ENCODE measurements at regions not wholly inside any gene's neighbourhood (a gene's known extent, or its start where the extent isn't known, plus 50 kb on each side); places are given as distances from the start of the nearest gene placed in this dataset.

DNA sequence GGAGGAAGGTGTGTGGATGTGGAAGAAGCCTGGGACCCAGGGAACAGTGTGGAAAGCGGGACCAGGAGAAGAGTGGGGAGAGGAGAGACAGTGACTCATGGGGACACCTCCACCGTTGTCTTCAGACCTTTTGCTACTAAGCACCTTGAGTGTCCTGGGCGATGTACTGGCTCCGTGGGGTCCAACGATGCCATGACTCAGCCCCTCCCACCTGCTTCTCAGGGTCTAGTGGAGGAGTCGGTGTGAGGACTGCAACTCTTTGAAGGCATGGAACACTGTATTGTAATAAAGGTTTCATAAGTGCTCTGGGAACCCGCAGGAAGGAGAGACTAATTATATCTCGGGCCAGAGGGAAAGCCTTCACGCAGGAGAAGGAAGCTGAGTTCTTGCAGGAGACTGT is 166.9 kb upstream of the KL start:
- no peaks in the 10 kb centered on the region for H3K36me3 ChIP-seq (replicated peaks)

DNA sequence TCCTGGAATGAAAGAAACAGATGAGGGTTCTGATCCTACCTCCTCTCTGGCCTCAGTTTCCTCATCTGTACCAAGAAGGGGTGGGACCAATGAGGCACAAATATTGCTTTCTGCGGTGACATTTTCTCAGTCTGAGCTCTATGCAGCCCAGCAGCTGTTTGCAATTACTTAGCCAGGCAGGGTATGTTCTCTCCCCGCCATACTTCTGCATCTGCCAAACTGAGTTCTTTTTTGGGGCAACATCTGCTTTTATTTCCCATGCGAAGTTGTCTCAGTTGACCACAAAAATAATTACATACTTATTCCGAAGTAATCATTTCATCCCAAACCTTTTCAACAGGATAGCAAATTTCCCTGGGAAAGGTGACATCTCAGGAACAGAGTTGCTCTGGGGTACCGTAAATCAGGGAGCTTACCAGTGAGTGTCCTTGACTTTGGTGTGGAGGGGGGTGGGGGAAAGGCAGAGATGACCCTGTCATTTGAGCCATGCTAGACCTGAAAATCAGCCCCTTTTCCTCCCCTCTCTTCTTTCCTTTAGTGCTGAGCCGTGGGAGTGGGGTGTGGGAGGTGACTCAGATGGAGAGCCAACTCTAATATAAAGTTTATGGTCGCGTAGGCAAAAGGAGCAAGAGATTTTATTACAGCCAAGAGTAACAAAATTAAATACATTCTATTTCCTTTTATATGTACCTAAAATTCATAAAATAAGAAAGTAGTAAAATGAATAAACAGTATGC is 165.7 kb upstream of the KL start:
- H3K27ac ChIP-seq = no peak overlapping the region
- DNase-seq = no peak
- TF ChIP-seq, protein P1, sequence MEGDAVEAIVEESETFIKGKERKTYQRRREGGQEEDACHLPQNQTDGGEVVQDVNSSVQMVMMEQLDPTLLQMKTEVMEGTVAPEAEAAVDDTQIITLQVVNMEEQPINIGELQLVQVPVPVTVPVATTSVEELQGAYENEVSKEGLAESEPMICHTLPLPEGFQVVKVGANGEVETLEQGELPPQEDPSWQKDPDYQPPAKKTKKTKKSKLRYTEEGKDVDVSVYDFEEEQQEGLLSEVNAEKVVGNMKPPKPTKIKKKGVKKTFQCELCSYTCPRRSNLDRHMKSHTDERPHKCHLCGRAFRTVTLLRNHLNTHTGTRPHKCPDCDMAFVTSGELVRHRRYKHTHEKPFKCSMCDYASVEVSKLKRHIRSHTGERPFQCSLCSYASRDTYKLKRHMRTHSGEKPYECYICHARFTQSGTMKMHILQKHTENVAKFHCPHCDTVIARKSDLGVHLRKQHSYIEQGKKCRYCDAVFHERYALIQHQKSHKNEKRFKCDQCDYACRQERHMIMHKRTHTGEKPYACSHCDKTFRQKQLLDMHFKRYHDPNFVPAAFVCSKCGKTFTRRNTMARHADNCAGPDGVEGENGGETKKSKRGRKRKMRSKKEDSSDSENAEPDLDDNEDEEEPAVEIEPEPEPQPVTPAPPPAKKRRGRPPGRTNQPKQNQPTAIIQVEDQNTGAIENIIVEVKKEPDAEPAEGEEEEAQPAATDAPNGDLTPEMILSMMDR (IDR thresholded peaks at IDR 0.05; ENCODE audit: low read depth, low read length, missing control alignments) = no peak
- H3K27me3 ChIP-seq (replicated peaks) = no peaks in the 10 kb centered on the region
- H3K36me3 ChIP-seq (replicated peaks) = no peaks in the 10 kb centered on the region
- H3K4me3 ChIP-seq (ENCODE audit: low read depth, low read length) = no peak overlapping the region
- in situ Hi-C loops (cut with HindIII; ENCODE audit: low pct_ligation_motif_present, low sequenced_read_pairs) = no loop called here

More for the DNA sequence above, 166.9 kb upstream of the KL start:
- Histone ChIP-seq H3K4me3 (ENCODE audit: low read depth, low read length) (no peak overlapping the region), H3K27me3 (replicated peaks) (no peaks in the 10 kb centered on the region), H3K27ac (no peak overlapping the region)
- TF ChIP-seq, protein P1 (IDR thresholded peaks at IDR 0.05; ENCODE audit: low read depth, low read length, missing control alignments) = no peak
- in situ Hi-C loops (cut with HindIII; ENCODE audit: low pct_ligation_motif_present, low sequenced_read_pairs) = no loop called here
- no peak for DNase-seq

DNA sequence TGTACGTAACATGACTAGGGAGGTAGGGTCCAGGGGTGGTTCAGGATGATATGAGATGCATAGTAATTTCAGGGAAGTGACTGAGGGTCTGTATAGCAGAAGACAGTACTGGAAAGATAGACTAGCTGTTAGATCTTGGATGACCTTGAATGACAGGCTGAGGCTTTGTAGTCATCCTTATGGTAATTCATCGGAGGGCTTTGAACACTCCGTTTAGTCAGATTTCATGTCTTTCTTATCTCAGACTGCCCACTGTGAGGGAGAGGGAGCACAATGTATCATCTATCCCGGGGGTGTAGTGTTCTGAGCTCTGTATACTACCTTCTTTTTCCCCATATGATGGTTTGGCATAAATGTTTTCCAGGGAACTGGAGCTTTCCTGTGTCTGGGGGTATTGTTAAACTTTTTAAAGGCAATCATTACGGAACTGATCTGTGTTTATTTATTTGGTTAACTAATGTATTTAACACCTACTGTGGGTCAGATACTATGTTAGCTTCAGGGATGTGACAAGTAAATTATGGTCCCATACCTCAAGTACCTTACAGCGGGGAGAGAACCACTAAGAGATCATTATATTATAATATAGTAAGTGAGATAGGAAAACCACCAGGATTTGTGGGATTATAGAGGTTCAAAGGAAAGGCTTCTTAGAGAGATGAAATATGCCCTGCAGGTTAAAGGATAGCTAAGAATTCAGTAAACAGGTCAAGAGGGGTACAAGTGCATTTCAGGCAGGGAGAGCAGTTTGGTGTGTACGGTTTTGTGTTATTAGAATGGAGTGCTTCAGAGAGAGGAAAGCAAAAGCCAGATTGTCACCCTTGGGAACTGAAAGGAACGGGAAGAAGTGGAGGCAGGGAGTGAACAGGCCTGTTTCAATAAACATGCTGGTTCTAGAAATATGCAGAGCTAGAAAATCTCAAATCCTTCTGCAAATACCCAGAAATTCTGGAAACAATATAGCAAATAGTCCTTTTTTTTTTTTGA is 164.8 kb upstream of the KL start:
- Histone ChIP-seq H3K4me3 (ENCODE audit: low read depth, low read length) (no peak overlapping the region), H3K27me3 (replicated peaks) (no peaks in the 10 kb centered on the region), H3K27ac (no peak overlapping the region), H3K36me3 (replicated peaks) (no peaks in the 10 kb centered on the region)
- TF ChIP-seq, protein P1 (IDR thresholded peaks at IDR 0.05; ENCODE audit: low read depth, low read length, missing control alignments) = no peak
- DNase-seq = peak; percentile 27
- in situ Hi-C loops (cut with HindIII; ENCODE audit: low pct_ligation_motif_present, low sequenced_read_pairs) = no loop called here

DNA sequence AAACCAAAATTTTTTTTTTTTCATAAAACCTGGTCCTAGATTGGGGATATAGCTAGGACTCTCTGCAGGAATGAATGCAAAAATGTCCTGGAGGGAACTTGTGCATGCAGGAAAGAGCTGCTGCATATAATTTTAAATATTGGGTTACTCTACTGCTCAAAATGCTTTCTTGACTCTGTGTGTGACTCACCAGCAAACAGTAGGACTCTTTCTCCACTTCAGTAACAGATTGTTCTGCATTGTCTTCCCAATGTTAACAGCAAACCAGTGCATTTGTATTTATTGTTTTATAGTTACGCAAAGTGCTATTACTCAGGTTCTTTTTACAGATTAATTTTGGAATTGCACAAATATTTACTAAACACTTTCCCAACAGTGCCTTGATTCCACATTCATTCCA is 163.7 kb upstream of the KL start:
- TF ChIP-seq, protein P1 (IDR thresholded peaks at IDR 0.05; ENCODE audit: low read depth, low read length, missing control alignments) = no peak
- DNase-seq = no peak
- no peaks in the 10 kb centered on the region for H3K36me3 ChIP-seq (replicated peaks)
- in situ Hi-C loops (cut with HindIII; ENCODE audit: low pct_ligation_motif_present, low sequenced_read_pairs) = no loop called here
- H3K27ac ChIP-seq = no peak overlapping the region
- H3K4me3 ChIP-seq (ENCODE audit: low read depth, low read length) = no peak overlapping the region
- H3K27me3 ChIP-seq (replicated peaks) = no peaks in the 10 kb centered on the region

DNA sequence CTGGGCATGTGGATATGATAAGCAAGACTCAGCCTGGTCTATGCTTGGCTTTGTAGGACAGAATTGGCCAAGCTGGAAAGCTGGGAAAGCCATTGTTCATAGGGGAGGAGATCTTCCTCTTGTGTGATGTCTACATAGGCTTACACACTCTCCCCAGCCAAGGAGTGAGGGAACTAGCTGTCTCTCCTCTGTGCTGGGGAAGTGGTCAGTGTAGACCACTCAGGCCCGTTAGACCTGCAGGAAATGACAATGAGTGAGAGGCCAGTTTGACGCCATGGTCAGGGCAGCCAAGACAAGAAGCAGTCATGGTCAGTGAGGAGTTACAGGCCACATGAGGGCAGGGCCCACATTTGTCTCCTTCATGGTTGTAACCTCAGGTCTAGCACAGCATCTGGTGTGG is 159.1 kb upstream of the KL start:
- no peak overlapping the region for H3K27ac ChIP-seq
- DNase-seq = no peak
- in situ Hi-C loops (cut with HindIII; ENCODE audit: low pct_ligation_motif_present, low sequenced_read_pairs) = no loop called here
- H3K27me3 ChIP-seq (replicated peaks) = no peaks in the 10 kb centered on the region
- H3K36me3 ChIP-seq (replicated peaks) = no peaks in the 10 kb centered on the region
- TF ChIP-seq, protein P1 (IDR thresholded peaks at IDR 0.05; ENCODE audit: low read depth, low read length, missing control alignments) = no peak
- no peak overlapping the region for H3K4me3 ChIP-seq (ENCODE audit: low read depth, low read length)

Data from brain microvascular endothelial cell (primary cell).